BLaER1 treated with 17β-estradiol and CSF1 and Interleukin-3, amounts not matched to agents 10 nM and 100 nM (cell line): ENCODE measurements at regions not wholly inside any gene's neighbourhood (a gene's known extent, or its start where the extent isn't known, plus 50 kb on each side); places are given as distances from the start of the nearest gene placed in this dataset.

ENCODE experiments used
- H3K27ac ChIP-seq, 11 experiments: shearing (Covaris generic); formaldehyde crosslinking; 2 replicates each; pipeline ENCODE4 v1.8.1; 2022
- H3K27me3 ChIP-seq, 11 experiments: shearing (Covaris generic); formaldehyde crosslinking; 2 replicates each; pipeline ENCODE4 v1.8.1; 2022
- H3K36me3 ChIP-seq, 11 experiments: shearing (Covaris generic); formaldehyde crosslinking; 2 replicates each; pipeline ENCODE4 v1.8.1; 2022
- H3K4me1 ChIP-seq, 10 experiments: shearing (Covaris generic); formaldehyde crosslinking; 2 replicates each; pipeline ENCODE4 v1.8.1; 2022
- H3K4me2 ChIP-seq, 11 experiments: shearing (Covaris generic); formaldehyde crosslinking; 2 replicates each; pipeline ENCODE4 v1.8.1; 2022
- H3K4me3 ChIP-seq, 10 experiments: shearing (Covaris generic); formaldehyde crosslinking; 2 replicates each; pipeline ENCODE4 v1.8.1; 2022
- H3K9ac ChIP-seq, 11 experiments: shearing (Covaris generic); formaldehyde crosslinking; 2 replicates each; pipeline ENCODE4 v1.8.1; 2022
- H3K9me3 ChIP-seq, 11 experiments: shearing (Covaris generic); formaldehyde crosslinking; replicated peaks in 1 of 11; 2 replicates each; pipeline ENCODE4 v1.8.1; 2022
- H4K20me1 ChIP-seq, 11 experiments: shearing (Covaris generic); formaldehyde crosslinking; 2 replicates each; pipeline ENCODE4 v1.8.1; 2022
- Cebpa-rat ChIP-seq, 11 experiments: shearing (Covaris generic); IDR thresholded peaks; 2 replicates each; pipeline ENCODE4 v1.8.1; 2022

- no peaks in the 10 kb centered on the region for H4K20me1 ChIP-seq
- peak overlapping the region in 3 of 11 experiments; percentile 1 to 13 (median 6); a peak in 1 of 22 replicates for H3K4me2 ChIP-seq
- no peak overlapping the region for H3K9ac ChIP-seq
- TF ChIP-seq Cebpa-rat (IDR thresholded peaks at IDR 0.05), result no peak
- peaks cover 0 to 43% (median 19%) of the 10 kb centered on the region in 10 experiments; a peak in 12 of 20 replicates for H3K4me1 ChIP-seq
- H3K27me3 ChIP-seq, result no peaks in the 10 kb centered on the region
- 0 out of 22 replicates have a peak, but pooled peaks cover 0 to 5% (median 0%) of the 10 kb centered on the region in 11 experiments for H3K36me3 ChIP-seq
- H3K4me3 ChIP-seq, result no peak overlapping the region
- H3K27ac ChIP-seq, result no peak overlapping the region
- H3K9me3 ChIP-seq, result peaks cover 0 to 21% (median 12%) of the 10 kb centered on the region in 11 experiments; a peak in 14 of 22 replicates
Measured at GRCh38 chr20:22652681-22653588, 68.6 kb upstream of the FOXA2 start.

- Histone ChIP-seq H4K20me1 (no peaks in the 10 kb centered on the region), H3K36me3 (0 out of 22 replicates have a peak, but pooled peaks cover 0 to 5% (median 0%) of the 10 kb centered on the region in 11 experiments), H3K9ac (no peak overlapping the region), H3K4me2 (peak overlapping the region in 3 of 11 experiments; percentile 1 to 13 (median 2); a peak in 2 of 22 replicates), H3K9me3 (peaks cover 0 to 21% (median 12%) of the 10 kb centered on the region in 11 experiments; a peak in 14 of 22 replicates), H3K27ac (no peak overlapping the region), H3K4me1 (peaks cover 0 to 51% (median 19%) of the 10 kb centered on the region in 10 experiments; a peak in 12 of 20 replicates), H3K4me3 (no peak overlapping the region), H3K27me3 (no peaks in the 10 kb centered on the region)
- TF ChIP-seq Cebpa-rat (IDR thresholded peaks at IDR 0.05), result no peak
Measured at GRCh38 chr20:22653658-22654642, 69.6 kb upstream of the FOXA2 start.

- peaks cover 7 to 27% (median 14%) of the 10 kb centered on the region in 11 experiments; a peak in 21 of 22 replicates for H3K9me3 ChIP-seq
- H3K4me1 ChIP-seq, result peaks cover 0 to 38% (median 23%) of the 10 kb centered on the region in 10 experiments; a peak in 15 of 20 replicates
- peak overlapping the region in 4 of 11 experiments; percentile 19 to 29 (median 24); a peak in 4 of 22 replicates for H3K27ac ChIP-seq
- peak overlapping the region in 1 of 10 experiments; percentile 26; a peak in 1 of 20 replicates for H3K4me3 ChIP-seq
- H3K4me2 ChIP-seq, result peak overlapping the region in 9 of 11 experiments; percentile 16 to 89 (median 71); a peak in 17 of 22 replicates
- H3K9ac ChIP-seq, result peak overlapping the region in 2 of 11 experiments; percentile 12 to 18; a peak in 1 of 22 replicates
- TF ChIP-seq Cebpa-rat (IDR thresholded peaks at IDR 0.05), result no peak
- 0 out of 22 replicates have a peak, but pooled peaks cover 0 to 5% (median 0%) of the 10 kb centered on the region in 11 experiments for H4K20me1 ChIP-seq
- no peaks in the 10 kb centered on the region for H3K27me3 ChIP-seq
- peaks cover 11 to 31% (median 25%) of the 10 kb centered on the region in 11 experiments; a peak in 21 of 22 replicates for H3K36me3 ChIP-seq
Measured at GRCh38 chr20:22663528-22664025, 79.2 kb upstream of the FOXA2 start.

- Histone ChIP-seq H3K4me1 (peaks cover 0 to 28% (median 23%) of the 10 kb centered on the region in 10 experiments; a peak in 15 of 20 replicates), H3K36me3 (peaks cover 19 to 62% (median 52%) of the 10 kb centered on the region in 11 experiments; a peak in 21 of 22 replicates), H3K9ac (no peak overlapping the region), H3K27ac (no peak overlapping the region), H3K27me3 (no peaks in the 10 kb centered on the region), H4K20me1 (0 out of 22 replicates have a peak, but pooled peaks cover 0 to 5% (median 0%) of the 10 kb centered on the region in 11 experiments), H3K4me2 (no peak overlapping the region), H3K9me3 (peaks cover 33 to 58% (median 45%) of the 10 kb centered on the region in 11 experiments), H3K4me3 (no peak overlapping the region)
- no peak for TF ChIP-seq Cebpa-rat (IDR thresholded peaks at IDR 0.05)
Measured at GRCh38 chr20:22667198-22667597, 82.8 kb upstream of the FOXA2 start.

- no peak overlapping the region for H3K27ac ChIP-seq
- H3K9ac ChIP-seq, result no peak overlapping the region
- H3K36me3 ChIP-seq, result peaks cover 11 to 49% (median 40%) of the 10 kb centered on the region in 11 experiments; a peak in 20 of 22 replicates
- H3K9me3 ChIP-seq, result peaks cover 30 to 57% (median 48%) of the 10 kb centered on the region in 11 experiments
- no peak overlapping the region for H3K4me2 ChIP-seq
- H3K4me3 ChIP-seq, result no peak overlapping the region
- H3K27me3 ChIP-seq, result no peaks in the 10 kb centered on the region
- no peak for TF ChIP-seq Cebpa-rat (IDR thresholded peaks at IDR 0.05)
- H3K4me1 ChIP-seq, result peaks cover 17 to 29% (median 22%) of the 10 kb centered on the region in 10 experiments
- peaks cover 0 to 2% (median 0%) of the 10 kb centered on the region in 11 experiments; a peak in 1 of 22 replicates for H4K20me1 ChIP-seq
Measured at GRCh38 chr20:22672191-22672590, 87.8 kb upstream of the FOXA2 start.

GRCh38 chr20:22673467-22673866, 89.1 kb upstream of the FOXA2 start:
- peaks cover 0 to 6% (median 0%) of the 10 kb centered on the region in 11 experiments; a peak in 1 of 22 replicates for H4K20me1 ChIP-seq
- peaks cover 19 to 31% (median 26%) of the 10 kb centered on the region in 10 experiments for H3K4me1 ChIP-seq
- H3K4me2 ChIP-seq, result no peak overlapping the region
- H3K27me3 ChIP-seq, result no peaks in the 10 kb centered on the region
- no peak overlapping the region for H3K9ac ChIP-seq
- no peak for TF ChIP-seq Cebpa-rat (IDR thresholded peaks at IDR 0.05)
- peaks cover 28 to 47% (median 40%) of the 10 kb centered on the region in 11 experiments for H3K9me3 ChIP-seq
- no peak overlapping the region for H3K4me3 ChIP-seq
- H3K27ac ChIP-seq, result no peak overlapping the region
- peaks cover 13 to 49% (median 38%) of the 10 kb centered on the region in 11 experiments for H3K36me3 ChIP-seq

- Histone ChIP-seq H3K27ac (no peak overlapping the region), H3K36me3 (peaks cover 19 to 49% (median 39%) of the 10 kb centered on the region in 11 experiments), H3K9me3 (peaks cover 30 to 52% (median 40%) of the 10 kb centered on the region in 11 experiments), H3K4me3 (no peak overlapping the region), H4K20me1 (peaks cover 0 to 6% (median 0%) of the 10 kb centered on the region in 11 experiments; a peak in 1 of 22 replicates), H3K4me1 (peaks cover 19 to 31% (median 26%) of the 10 kb centered on the region in 10 experiments), H3K9ac (no peak overlapping the region), H3K4me2 (peak overlapping the region; percentile 20 to 66 (median 44); a peak in 19 of 22 replicates), H3K27me3 (no peaks in the 10 kb centered on the region)
- no peak for TF ChIP-seq Cebpa-rat (IDR thresholded peaks at IDR 0.05)
Measured at GRCh38 chr20:22675341-22675740, 91.0 kb upstream of the FOXA2 start.

GRCh38 chr20:22678678-22679077, 94.3 kb upstream of the FOXA2 start:
- H3K9ac ChIP-seq, result no peak overlapping the region

More at GRCh38 chr20:22678678-22679077, 94.3 kb upstream of the FOXA2 start:
- H3K4me3 ChIP-seq, result no peak overlapping the region
- H3K4me1 ChIP-seq, result peaks cover 40 to 55% (median 51%) of the 10 kb centered on the region in 10 experiments
- peaks cover 15 to 37% (median 31%) of the 10 kb centered on the region in 11 experiments for H3K36me3 ChIP-seq
- no peak for TF ChIP-seq Cebpa-rat (IDR thresholded peaks at IDR 0.05)
- H3K27me3 ChIP-seq, result no peaks in the 10 kb centered on the region
- H3K27ac ChIP-seq, result no peak overlapping the region
- peaks cover 0 to 7% (median 0%) of the 10 kb centered on the region in 11 experiments; a peak in 2 of 22 replicates for H4K20me1 ChIP-seq
- H3K9me3 ChIP-seq, result peaks cover 13 to 23% (median 17%) of the 10 kb centered on the region in 11 experiments
- H3K4me2 ChIP-seq, result no peak overlapping the region
